Endothelial cell of umbilical vein (primary cell): ENCODE measurements at regions not wholly inside any gene's neighbourhood (a gene's known extent, or its start where the extent isn't known, plus 50 kb on each side); places are given as distances from the start of the nearest gene placed in this dataset.

Experiments used
- BruUV-seq: library from RNA; stranded (reverse); fragments of 400-500 nt; replicated peaks from 2 replicates; lab custom pipeline; 2021; lab: Mats Ljungman, UMichigan
- CTCF ChIA-PET: fragments of 300-600, 350-600 bp; sonication (Branson Sonifier 250); formaldehyde crosslinking; loops from one replicate; lab custom pipeline; 2021; ENCODE audit warnings: antibody characterized with exemption, inconsistent platforms; lab: Charles Lee
- POLR2A ChIA-PET: fragments of 300-600, 350-600 bp; sonication (Branson Sonifier 250); formaldehyde crosslinking; loops from one replicate; lab custom pipeline; 2021; ENCODE audit warnings: antibody characterized with exemption, inconsistent platforms; lab: Charles Lee
- DNase-seq: peaks from one replicate; pipeline ENCODE4 v3.0.0-alpha.2; 2011; ENCODE audit warnings: low read depth, low spot score
- FAIRE-seq: peaks from 2 replicates; lab custom pipeline; 2011; peaks lifted over from hg19 to GRCh38; lab: Jason Lieb, UNC
- H2AFZ ChIP-seq: 2 replicates; pipeline ENCODE4 v1.6.0; 2012; ENCODE audit warnings: low read depth, low read length, control low read depth, inconsistent platforms
- H3K27ac ChIP-seq: 2 replicates; pipeline ENCODE4 v1.5.1; 2011; ENCODE audit warnings: low read depth, mild to moderate bottlenecking, control low read depth, low read length, moderate library complexity; ENCODE audit not compliant: insufficient read depth
- H3K27me3 ChIP-seq, 2 experiments: 2 replicates each; pipeline versions ENCODE4 v1.6.0 to v1.6.1; 2011; ENCODE audit warnings: low read length in 2 of 2, mixed read lengths in 1 of 2; ENCODE audit not compliant: control insufficient read depth in 2 of 2, insufficient read depth in 2 of 2
- H3K36me3 ChIP-seq, 2 experiments: 2 replicates in 1 of 2; 3 replicates in 1 of 2; pipeline ENCODE4 v1.5.1; 2011; ENCODE audit warnings: low read length in 2 of 2, mild to moderate bottlenecking in 1 of 2, moderate library complexity in 1 of 2; ENCODE audit not compliant: control insufficient read depth in 2 of 2, insufficient read depth in 2 of 2; ENCODE audit errors: extremely low read depth in 1 of 2
- H3K4me1 ChIP-seq: 3 replicates; pipeline ENCODE4 v1.5.1; 2011; ENCODE audit warnings: mild to moderate bottlenecking, low read length; ENCODE audit not compliant: control insufficient read depth, insufficient read depth; ENCODE audit errors: extremely low read depth
- H3K4me2 ChIP-seq: 2 replicates; pipeline ENCODE4 v1.6.1; 2011; ENCODE audit warnings: low read length, control low read depth, mixed read lengths; ENCODE audit not compliant: insufficient read depth
- H3K4me3 ChIP-seq, 3 experiments: fragments of 200-600 bp in 1 of 3; sonication (generic), shearing (Covaris generic) in 1 of 3; replicated peaks in 1 of 3; 2 replicates each; pipeline ENCODE4 v1.5.1; 2011 to 2016; ENCODE audit warnings: control low read depth in 3 of 3, low read length in 3 of 3, mild to moderate bottlenecking in 2 of 3, inconsistent platforms in 1 of 3, low read depth in 1 of 3, moderate library complexity in 1 of 3; ENCODE audit not compliant: insufficient read depth in 1 of 3
- H3K79me2 ChIP-seq: 2 replicates; pipeline ENCODE4 v1.6.0; 2012; ENCODE audit warnings: low read length, inconsistent platforms; ENCODE audit not compliant: control insufficient read depth, insufficient read depth
- H3K9ac ChIP-seq: replicated peaks from 2 replicates; pipeline ENCODE3; 2011; ENCODE audit warnings: low read length, control low read depth; ENCODE audit not compliant: insufficient read depth; ENCODE audit errors: extremely low read depth
- H3K9me1 ChIP-seq: replicated peaks from 3 replicates; pipeline ENCODE4 v1.6.0; 2011; ENCODE audit warnings: mild to moderate bottlenecking, low read length; ENCODE audit not compliant: control insufficient read depth, insufficient read depth; ENCODE audit errors: extremely low read depth
- H3K9me3 ChIP-seq: replicated peaks from 2 replicates; pipeline ENCODE4 v1.5.1; 2012; ENCODE audit warnings: low read length, inconsistent platforms; ENCODE audit not compliant: control insufficient read depth, insufficient read depth
- H4K20me1 ChIP-seq: replicated peaks from 2 replicates; pipeline ENCODE3; 2011; ENCODE audit warnings: mild to moderate bottlenecking, low read length; ENCODE audit not compliant: control insufficient read depth, insufficient read depth; ENCODE audit errors: extremely low read depth
- EZH2 ChIP-seq: IDR thresholded peaks from 2 replicates; pipeline ENCODE4 v1.6.1; 2012; ENCODE audit warnings: borderline replicate concordance, low read depth, mild to moderate bottlenecking, moderate library complexity, low read length, inconsistent platforms; ENCODE audit not compliant: severe bottlenecking
- FOS ChIP-seq: IDR thresholded peaks from 2 replicates; pipeline ENCODE4 v1.6.1; 2011; ENCODE audit warnings: mild to moderate bottlenecking, low read length, moderate library complexity, borderline replicate concordance; ENCODE audit not compliant: insufficient read depth
- GATA2 ChIP-seq: IDR thresholded peaks from 2 replicates; pipeline ENCODE4 v1.7.0; 2011; ENCODE audit warnings: low read depth, mild to moderate bottlenecking, moderate library complexity, mixed read lengths, low read length; ENCODE audit not compliant: insufficient read length, insufficient read depth
- JUN ChIP-seq: IDR thresholded peaks from 2 replicates; pipeline ENCODE4 v1.6.1; 2011; ENCODE audit warnings: borderline replicate concordance, low read depth; ENCODE audit not compliant: insufficient read length, insufficient read depth
- MYC ChIP-seq: IDR thresholded peaks from one replicate; pipeline ENCODE4 v1.6.1; 2011; ENCODE audit warnings: mild to moderate bottlenecking, low read depth, low read length
- POLR2A ChIP-seq: IDR thresholded peaks from 2 replicates; pipeline ENCODE4 v1.6.1; 2012; ENCODE audit warnings: low read depth, mild to moderate bottlenecking, control low read depth, low read length
- POLR2AphosphoS5 ChIP-seq: IDR thresholded peaks from 2 replicates; pipeline ENCODE4 v1.6.1; 2012; ENCODE audit warnings: low read depth, mild to moderate bottlenecking, control low read depth, low read length, moderate library complexity; ENCODE audit not compliant: insufficient read depth
- dilution Hi-C: fragments of 300-500 bp; cut with MboI; formaldehyde crosslinking; loops from one replicate; pipeline ENCODE4 v1.15.0; 2019; ENCODE audit warnings: low sequenced_read_pairs; ENCODE audit not compliant: extremely low pct_ligation_motif_present
- intact Hi-C: fragments of 100-400 bp; cut with micrococcal nuclease; formaldehyde crosslinking; loops from one replicate; pipeline ENCODE4 v1.10.0; 2022
- TF ChIP-seq, protein P1 (sequence below), 2 donors: IDR thresholded peaks; 1 replicate in 1 of 2; 2 replicates in 1 of 2; pipeline ENCODE4 v1.5.1; 2011; ENCODE audit warnings: low read length in 2 of 2, mild to moderate bottlenecking in 2 of 2, moderate library complexity in 2 of 2, control low read depth in 1 of 2, inconsistent platforms in 1 of 2, low read depth in 1 of 2; ENCODE audit not compliant: insufficient read depth in 1 of 2; ENCODE audit errors: extremely low read depth in 1 of 2
- TF ChIP-seq, protein P2 (sequence below): IDR thresholded peaks from 2 replicates; pipeline ENCODE4 v1.6.1; 2011; ENCODE audit not compliant: insufficient read depth, insufficient read length

DNA sequence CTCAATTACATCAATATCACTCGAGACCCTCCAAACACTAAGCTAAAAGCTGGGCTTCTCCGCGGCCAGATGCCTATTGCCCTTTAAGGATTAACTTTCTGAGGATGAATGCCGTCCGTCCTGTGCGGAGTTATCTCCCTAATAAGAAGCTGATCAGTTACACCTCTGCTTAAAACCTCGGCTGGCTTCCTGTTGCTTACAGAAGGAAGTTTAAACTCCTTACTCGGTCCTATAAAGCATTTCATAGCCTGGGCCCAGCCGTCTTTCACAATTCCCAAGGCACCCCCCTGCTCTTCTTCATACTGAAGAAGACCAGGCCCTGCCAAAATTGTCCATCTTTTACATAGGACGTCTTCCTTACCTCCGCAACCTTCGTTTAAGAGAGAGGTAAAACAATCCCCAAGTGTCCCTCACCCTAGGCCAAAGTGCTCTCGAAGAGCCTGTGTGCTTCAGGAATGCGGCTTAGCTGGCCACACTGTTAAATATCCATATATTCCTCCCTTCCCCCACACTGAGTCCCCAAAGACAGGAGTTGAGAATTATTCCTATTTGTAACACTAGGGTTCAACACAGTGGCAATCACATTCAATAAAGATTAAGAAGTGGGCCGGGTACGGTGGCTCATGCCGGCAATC, 112.6 kb upstream of the IRX5 start:
- no peaks in the 10 kb centered on the region for H3K27me3 ChIP-seq
- H3K9me1 ChIP-seq = no peaks in the 10 kb centered on the region
- dilution Hi-C loops = no loop called here
- H3K9me3 ChIP-seq = no peaks in the 10 kb centered on the region
- intact Hi-C loops = no loop called here
- no peak overlapping the region for H3K4me3 ChIP-seq
- no peak overlapping the region for H3K4me2 ChIP-seq
- ChIA-PET CTCF (no interaction called here), POLR2A (no interaction called here)
- TF ChIP-seq MYC (no peak), POLR2A (no peak), POLR2AphosphoS5 (no peak)
- TF ChIP-seq, protein P1, sequence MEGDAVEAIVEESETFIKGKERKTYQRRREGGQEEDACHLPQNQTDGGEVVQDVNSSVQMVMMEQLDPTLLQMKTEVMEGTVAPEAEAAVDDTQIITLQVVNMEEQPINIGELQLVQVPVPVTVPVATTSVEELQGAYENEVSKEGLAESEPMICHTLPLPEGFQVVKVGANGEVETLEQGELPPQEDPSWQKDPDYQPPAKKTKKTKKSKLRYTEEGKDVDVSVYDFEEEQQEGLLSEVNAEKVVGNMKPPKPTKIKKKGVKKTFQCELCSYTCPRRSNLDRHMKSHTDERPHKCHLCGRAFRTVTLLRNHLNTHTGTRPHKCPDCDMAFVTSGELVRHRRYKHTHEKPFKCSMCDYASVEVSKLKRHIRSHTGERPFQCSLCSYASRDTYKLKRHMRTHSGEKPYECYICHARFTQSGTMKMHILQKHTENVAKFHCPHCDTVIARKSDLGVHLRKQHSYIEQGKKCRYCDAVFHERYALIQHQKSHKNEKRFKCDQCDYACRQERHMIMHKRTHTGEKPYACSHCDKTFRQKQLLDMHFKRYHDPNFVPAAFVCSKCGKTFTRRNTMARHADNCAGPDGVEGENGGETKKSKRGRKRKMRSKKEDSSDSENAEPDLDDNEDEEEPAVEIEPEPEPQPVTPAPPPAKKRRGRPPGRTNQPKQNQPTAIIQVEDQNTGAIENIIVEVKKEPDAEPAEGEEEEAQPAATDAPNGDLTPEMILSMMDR (IDR thresholded peaks at IDR 0.05; ENCODE audit: extremely low read depth in 1 of 2, insufficient read depth in 1 of 2, low read depth in 1 of 2, low read length in 2 of 2) = no peak
- TF ChIP-seq, protein P2, sequence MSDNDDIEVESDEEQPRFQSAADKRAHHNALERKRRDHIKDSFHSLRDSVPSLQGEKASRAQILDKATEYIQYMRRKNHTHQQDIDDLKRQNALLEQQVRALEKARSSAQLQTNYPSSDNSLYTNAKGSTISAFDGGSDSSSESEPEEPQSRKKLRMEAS = no peak
- no peak for FAIRE-seq
- no peaks in the 10 kb centered on the region for H3K4me1 ChIP-seq
- no peak overlapping the region for H3K27ac ChIP-seq
- H3K79me2 ChIP-seq = no peaks in the 10 kb centered on the region
- H3K9ac ChIP-seq = no peak overlapping the region
- no peaks in the 10 kb centered on the region for H3K36me3 ChIP-seq
- BruUV-seq = no TSS peak
- no peak overlapping the region for H2AFZ ChIP-seq
- no peaks in the 10 kb centered on the region for H4K20me1 ChIP-seq
- DNase-seq = no peak

DNA sequence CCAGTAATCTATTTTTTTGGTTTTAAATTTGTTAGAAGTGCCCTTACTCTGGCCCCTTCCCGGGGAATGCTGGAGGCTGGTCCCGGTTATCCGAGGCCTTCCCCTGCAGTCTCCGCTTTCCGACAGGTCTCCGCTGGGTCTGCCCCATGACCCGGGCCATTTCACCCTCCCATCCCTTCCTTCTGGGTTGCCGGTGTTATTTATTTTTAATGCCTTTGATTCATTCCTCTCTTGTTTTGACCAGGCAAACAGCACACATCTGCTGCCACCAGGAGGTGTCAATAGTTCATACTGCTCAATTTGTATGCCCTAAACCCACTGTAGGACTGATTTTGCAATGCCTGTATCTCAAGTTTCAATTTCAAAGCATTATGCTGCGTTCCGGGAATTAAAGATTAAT, 113.2 kb upstream of the IRX5 start:
- DNase-seq = no peak

More for the DNA sequence above, 113.2 kb upstream of the IRX5 start:
- TF ChIP-seq POLR2A (no peak), MYC (no peak), JUN (no peak), GATA2 (no peak), POLR2AphosphoS5 (no peak), EZH2 (no peak), FOS (no peak)
- TF ChIP-seq, protein P2 = no peak
- TF ChIP-seq, protein P1 (IDR thresholded peaks at IDR 0.05; ENCODE audit: extremely low read depth in 1 of 2, insufficient read depth in 1 of 2, low read depth in 1 of 2, low read length in 2 of 2) = no peak
- no peaks in the 10 kb centered on the region for H4K20me1 ChIP-seq
- H3K9ac ChIP-seq = no peak overlapping the region
- H3K79me2 ChIP-seq = no peaks in the 10 kb centered on the region
- FAIRE-seq = no peak
- no peaks in the 10 kb centered on the region for H3K9me1 ChIP-seq
- no peaks in the 10 kb centered on the region for H3K27me3 ChIP-seq
- no peaks in the 10 kb centered on the region for H3K36me3 ChIP-seq
- H3K4me1 ChIP-seq = no peaks in the 10 kb centered on the region
- H3K4me3 ChIP-seq = no peak overlapping the region
- CTCF ChIA-PET = no interaction called here
- POLR2A ChIA-PET = no interaction called here
- no TSS peak for BruUV-seq
- intact Hi-C loops (no loop called here), dilution Hi-C loops (no loop called here)
- H2AFZ ChIP-seq = no peak overlapping the region
- H3K27ac ChIP-seq = no peak overlapping the region
- H3K4me2 ChIP-seq = no peak overlapping the region
- no peaks in the 10 kb centered on the region for H3K9me3 ChIP-seq
